ENCODE measurements at regions not wholly inside any gene's neighbourhood (a gene's known extent, or its start where the extent isn't known, plus 50 kb on each side); places are given as distances from the start of the nearest gene placed in this dataset.

DNA sequence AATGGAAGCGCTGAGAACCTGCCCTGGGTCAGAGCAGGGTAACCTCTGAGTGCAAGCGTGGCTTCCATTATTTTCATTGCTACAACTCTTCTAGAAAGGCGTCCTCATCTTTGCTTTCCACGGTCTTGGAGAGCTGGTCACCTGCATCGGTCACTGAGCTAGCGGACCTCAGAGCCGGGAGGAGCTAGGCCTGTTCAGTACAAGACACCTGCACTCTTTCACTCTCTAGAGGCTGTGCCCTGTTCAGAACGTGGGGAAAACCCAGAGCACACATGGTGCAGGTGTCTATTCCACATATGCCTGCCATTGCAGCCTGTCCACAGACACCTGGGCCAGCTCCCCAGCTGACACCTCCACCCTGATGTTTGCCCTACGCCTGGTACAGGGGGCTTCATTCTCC, 147.8 kb upstream of the IRX2 start:
- no peaks in the 10 kb centered on the region for H3K36me3 ChIP-seq
- H3K4me1 ChIP-seq (ENCODE audit: control insufficient read depth in 1 of 2, low read depth in 2 of 2): no peaks in the 10 kb centered on the region
- H3K27ac ChIP-seq: no peak overlapping the region
- DNase-seq (ENCODE audit: low spot score) (no peak), ATAC-seq (ENCODE audit: insufficient number of reproducible peaks, low FRiP score, low read depth) (no peak)
- TF ChIP-seq, protein P1, sequence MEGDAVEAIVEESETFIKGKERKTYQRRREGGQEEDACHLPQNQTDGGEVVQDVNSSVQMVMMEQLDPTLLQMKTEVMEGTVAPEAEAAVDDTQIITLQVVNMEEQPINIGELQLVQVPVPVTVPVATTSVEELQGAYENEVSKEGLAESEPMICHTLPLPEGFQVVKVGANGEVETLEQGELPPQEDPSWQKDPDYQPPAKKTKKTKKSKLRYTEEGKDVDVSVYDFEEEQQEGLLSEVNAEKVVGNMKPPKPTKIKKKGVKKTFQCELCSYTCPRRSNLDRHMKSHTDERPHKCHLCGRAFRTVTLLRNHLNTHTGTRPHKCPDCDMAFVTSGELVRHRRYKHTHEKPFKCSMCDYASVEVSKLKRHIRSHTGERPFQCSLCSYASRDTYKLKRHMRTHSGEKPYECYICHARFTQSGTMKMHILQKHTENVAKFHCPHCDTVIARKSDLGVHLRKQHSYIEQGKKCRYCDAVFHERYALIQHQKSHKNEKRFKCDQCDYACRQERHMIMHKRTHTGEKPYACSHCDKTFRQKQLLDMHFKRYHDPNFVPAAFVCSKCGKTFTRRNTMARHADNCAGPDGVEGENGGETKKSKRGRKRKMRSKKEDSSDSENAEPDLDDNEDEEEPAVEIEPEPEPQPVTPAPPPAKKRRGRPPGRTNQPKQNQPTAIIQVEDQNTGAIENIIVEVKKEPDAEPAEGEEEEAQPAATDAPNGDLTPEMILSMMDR (IDR thresholded peaks at IDR 0.05): no peak
- no peaks in the 10 kb centered on the region for H3K9me3 ChIP-seq
- H3K4me3 ChIP-seq: no peak overlapping the region
- H3K27me3 ChIP-seq (replicated peaks; ENCODE audit: insufficient read depth): no peaks in the 10 kb centered on the region

DNA sequence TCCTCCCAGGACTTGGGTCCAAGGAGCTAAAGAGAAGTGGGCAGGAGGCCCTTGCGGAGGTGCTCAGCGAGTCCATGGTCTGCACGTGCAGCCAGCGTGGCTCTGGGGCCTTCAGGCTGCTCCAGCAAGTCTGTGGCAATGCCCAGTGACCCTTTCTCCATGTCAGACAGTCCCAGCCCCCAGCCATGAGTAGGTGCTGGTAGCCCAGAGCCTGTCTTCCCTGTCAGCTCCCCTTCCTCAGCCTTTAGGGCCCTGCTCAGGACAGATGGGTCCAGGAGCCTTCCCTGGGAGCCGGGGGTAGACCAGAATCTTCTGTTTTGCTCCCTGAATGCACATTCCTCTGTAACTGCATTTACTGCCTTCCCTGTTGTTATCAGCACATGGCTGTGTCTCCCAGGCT, 147.2 kb upstream of the IRX2 start:
- no peak overlapping the region for H3K4me3 ChIP-seq
- no peaks in the 10 kb centered on the region for H3K36me3 ChIP-seq
- no peak overlapping the region for H3K27ac ChIP-seq
- DNase-seq (ENCODE audit: low spot score): no peak
- H3K9me3 ChIP-seq: no peaks in the 10 kb centered on the region
- H3K27me3 ChIP-seq (replicated peaks; ENCODE audit: insufficient read depth): no peaks in the 10 kb centered on the region
- TF ChIP-seq, protein P1 (IDR thresholded peaks at IDR 0.05): no peak
- ATAC-seq (ENCODE audit: insufficient number of reproducible peaks, low FRiP score, low read depth): no peak
- H3K4me1 ChIP-seq (ENCODE audit: control insufficient read depth in 1 of 2, low read depth in 2 of 2): no peaks in the 10 kb centered on the region

DNA sequence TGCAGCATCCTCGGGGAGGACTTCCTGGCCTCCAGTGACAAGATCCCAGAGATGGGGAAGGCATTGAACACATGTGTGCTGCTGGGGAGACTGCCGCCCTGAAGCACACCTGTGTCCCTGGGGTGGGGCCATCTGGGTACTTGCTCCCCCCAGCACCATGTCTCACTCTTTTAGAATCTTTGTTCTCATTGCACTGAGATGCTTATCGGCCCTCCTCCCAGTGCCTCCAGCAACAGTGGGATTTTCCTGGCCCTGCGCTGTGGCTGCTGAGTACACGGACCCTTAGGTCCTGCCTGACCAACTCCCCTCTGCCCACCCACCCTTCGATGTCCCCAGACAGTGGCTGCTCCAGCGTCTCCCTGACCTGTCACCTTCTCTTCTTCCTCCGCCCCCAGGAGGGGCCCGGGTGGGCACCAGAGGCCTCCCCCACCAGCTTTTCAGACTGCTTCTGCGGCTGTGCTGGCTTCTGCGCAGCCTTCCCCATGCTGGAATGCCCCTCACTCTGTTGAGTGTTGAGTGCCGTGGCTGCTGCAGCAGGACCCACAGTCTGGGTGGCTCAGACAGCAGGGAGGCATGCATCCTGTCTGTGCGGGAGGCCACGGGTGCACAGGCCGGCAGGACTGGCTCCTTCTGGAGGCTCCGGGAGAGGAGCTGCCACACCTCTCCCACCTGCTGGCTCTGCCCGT, 145.9 kb upstream of the IRX2 start:
- DNase-seq (ENCODE audit: low spot score): no peak
- no peak overlapping the region for H3K4me3 ChIP-seq
- no peaks in the 10 kb centered on the region for H3K9me3 ChIP-seq
- no peak for ATAC-seq (ENCODE audit: insufficient number of reproducible peaks, low FRiP score, low read depth)
- no peak overlapping the region for H3K27ac ChIP-seq
- no peaks in the 10 kb centered on the region for H3K36me3 ChIP-seq
- TF ChIP-seq, protein P1 (IDR thresholded peaks at IDR 0.05): no peak
- no peaks in the 10 kb centered on the region for H3K4me1 ChIP-seq (ENCODE audit: control insufficient read depth in 1 of 2, low read depth in 2 of 2)
- no peaks in the 10 kb centered on the region for H3K27me3 ChIP-seq (replicated peaks; ENCODE audit: insufficient read depth)

DNA sequence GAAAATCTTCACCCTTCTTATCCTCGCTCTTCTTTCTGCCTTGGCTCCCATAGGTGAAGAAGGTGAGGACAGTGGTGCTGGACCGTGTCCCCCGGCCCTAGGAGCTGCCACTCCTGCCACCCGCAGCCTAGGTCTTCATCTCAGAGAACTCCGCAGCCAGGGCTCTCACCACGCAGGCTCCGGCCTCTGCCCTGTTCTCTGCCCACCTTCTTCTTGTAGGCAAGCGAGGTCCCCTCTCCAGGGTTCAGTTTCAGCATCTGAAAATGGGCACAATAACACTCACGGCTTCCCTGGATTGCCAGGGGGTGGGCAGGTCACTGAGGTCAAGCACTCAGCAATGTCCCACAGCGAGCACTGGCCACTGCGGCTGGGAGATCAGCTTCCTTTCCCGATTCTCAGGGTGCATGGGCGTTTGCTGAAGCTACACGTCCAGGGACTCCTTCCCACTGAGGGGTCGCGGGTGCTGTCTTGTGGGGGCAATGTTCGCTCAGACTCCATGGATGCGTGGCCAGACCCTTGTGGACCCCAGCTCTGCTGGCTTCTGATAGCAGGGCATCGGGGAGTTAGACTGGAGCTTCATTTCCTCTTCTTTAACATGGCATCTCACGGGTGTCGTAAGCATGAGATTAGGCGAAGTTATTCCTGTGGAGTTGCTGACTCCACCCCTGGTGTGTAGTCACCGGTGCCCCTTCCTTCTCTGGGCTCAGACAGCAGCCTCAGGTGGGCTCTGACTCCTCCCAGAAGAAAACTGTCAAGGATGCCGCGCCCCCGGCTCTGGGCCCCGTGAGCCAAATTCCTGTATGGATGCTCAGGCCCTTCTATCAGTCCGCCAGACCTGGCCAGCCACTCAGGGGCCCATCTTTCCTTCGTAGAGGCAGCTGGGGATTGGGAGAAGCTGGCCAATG, 145.1 kb upstream of the IRX2 start:
- Histone ChIP-seq H3K4me3 (no peak overlapping the region), H3K27me3 (replicated peaks; ENCODE audit: insufficient read depth) (no peaks in the 10 kb centered on the region), H3K4me1 (ENCODE audit: control insufficient read depth in 1 of 2, low read depth in 2 of 2) (no peaks in the 10 kb centered on the region), H3K36me3 (no peaks in the 10 kb centered on the region), H3K27ac (no peak overlapping the region), H3K9me3 (no peaks in the 10 kb centered on the region)
- DNase-seq (ENCODE audit: low spot score) (no peak), ATAC-seq (ENCODE audit: insufficient number of reproducible peaks, low FRiP score, low read depth) (no peak)
- TF ChIP-seq, protein P1 (IDR thresholded peaks at IDR 0.05): no peak

DNA sequence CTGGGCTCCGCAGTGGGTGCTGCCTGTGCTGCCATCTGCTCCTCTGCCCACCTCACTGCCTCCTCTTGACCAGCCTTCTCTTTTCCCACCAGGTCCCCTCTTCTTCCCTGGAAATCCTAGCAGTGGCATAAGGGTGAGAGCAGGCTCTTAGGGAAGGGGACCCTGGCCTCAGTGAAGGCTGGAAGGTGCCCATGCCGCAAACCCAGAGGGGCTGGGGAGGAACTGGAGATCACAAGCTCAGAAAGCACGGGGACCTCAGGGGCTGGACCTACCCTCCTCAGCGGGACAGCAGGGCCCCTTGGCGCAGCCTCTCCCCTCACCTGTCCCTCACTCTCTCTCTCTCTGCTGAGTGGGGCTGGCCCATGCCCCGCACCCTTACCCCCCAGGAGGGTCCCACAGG, 144.4 kb upstream of the IRX2 start:
- H3K27me3 ChIP-seq (replicated peaks; ENCODE audit: insufficient read depth): no peaks in the 10 kb centered on the region
- no peaks in the 10 kb centered on the region for H3K9me3 ChIP-seq
- DNase-seq (ENCODE audit: low spot score): no peak
- no peak overlapping the region for H3K27ac ChIP-seq
- no peak for ATAC-seq (ENCODE audit: insufficient number of reproducible peaks, low FRiP score, low read depth)
- H3K4me1 ChIP-seq (ENCODE audit: control insufficient read depth in 1 of 2, low read depth in 2 of 2): no peaks in the 10 kb centered on the region
- H3K4me3 ChIP-seq: no peak overlapping the region
- H3K36me3 ChIP-seq: no peaks in the 10 kb centered on the region
- TF ChIP-seq, protein P1 (IDR thresholded peaks at IDR 0.05): no peak
